ENCODE measurements at regions not wholly inside any gene's neighbourhood (a gene's known extent, or its start where the extent isn't known, plus 50 kb on each side); places are given as distances from the start of the nearest gene placed in this dataset.

DNA sequence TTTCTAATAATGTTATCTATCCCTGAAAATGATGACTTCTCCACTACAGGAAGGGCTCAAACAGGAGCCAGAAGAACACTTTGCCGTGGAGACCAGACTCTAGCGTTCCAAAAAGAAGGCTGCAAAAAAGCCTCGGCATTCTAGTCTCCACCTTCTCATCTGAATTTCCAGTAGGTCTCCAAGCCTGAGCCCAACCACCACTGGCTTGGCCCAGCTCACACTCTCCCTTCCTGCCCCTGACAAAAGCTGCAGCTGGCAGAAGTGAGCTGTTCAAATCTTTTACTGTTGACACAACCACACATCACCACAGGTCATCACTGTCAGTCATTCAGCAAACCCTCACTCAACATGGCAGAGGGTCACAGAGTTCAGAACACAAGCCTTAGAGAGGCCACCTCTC, 69.3 kb downstream of the CAMK2N1 start:
- TF ChIP-seq, protein P1, sequence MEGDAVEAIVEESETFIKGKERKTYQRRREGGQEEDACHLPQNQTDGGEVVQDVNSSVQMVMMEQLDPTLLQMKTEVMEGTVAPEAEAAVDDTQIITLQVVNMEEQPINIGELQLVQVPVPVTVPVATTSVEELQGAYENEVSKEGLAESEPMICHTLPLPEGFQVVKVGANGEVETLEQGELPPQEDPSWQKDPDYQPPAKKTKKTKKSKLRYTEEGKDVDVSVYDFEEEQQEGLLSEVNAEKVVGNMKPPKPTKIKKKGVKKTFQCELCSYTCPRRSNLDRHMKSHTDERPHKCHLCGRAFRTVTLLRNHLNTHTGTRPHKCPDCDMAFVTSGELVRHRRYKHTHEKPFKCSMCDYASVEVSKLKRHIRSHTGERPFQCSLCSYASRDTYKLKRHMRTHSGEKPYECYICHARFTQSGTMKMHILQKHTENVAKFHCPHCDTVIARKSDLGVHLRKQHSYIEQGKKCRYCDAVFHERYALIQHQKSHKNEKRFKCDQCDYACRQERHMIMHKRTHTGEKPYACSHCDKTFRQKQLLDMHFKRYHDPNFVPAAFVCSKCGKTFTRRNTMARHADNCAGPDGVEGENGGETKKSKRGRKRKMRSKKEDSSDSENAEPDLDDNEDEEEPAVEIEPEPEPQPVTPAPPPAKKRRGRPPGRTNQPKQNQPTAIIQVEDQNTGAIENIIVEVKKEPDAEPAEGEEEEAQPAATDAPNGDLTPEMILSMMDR (IDR thresholded peaks at IDR 0.05; ENCODE audit: poor library complexity) = no peak
- TF ChIP-seq EZH2 (IDR thresholded peaks at IDR 0.05; ENCODE audit: borderline replicate concordance) = no peak
